Parathyroid adenoma (tissue), 2 donors: ENCODE measurements at regions not wholly inside any gene's neighbourhood (a gene's known extent, or its start where the extent isn't known, plus 50 kb on each side); places are given as distances from the start of the nearest gene placed in this dataset.

Experiments used
- H2AFZ ChIP-seq: fragments of 300-600 bp; sonication (generic); one replicate; pipeline ENCODE4 v1.7.0; 2017; ENCODE audit warnings: antibody characterized with exemption, mild to moderate bottlenecking
- H3K27ac ChIP-seq: fragments of 300-600 bp; sonication (generic); one replicate; pipeline ENCODE4 v1.7.0; 2017
- H3K27me3 ChIP-seq: fragments of 300-600 bp; sonication (generic); one replicate; pipeline ENCODE4 v1.7.0; 2017; ENCODE audit warnings: low read length; ENCODE audit not compliant: control insufficient read depth, insufficient read depth
- H3K36me3 ChIP-seq: fragments of 300-600 bp; sonication (generic); one replicate; pipeline ENCODE4 v1.7.0; 2017; ENCODE audit warnings: low read length; ENCODE audit not compliant: control insufficient read depth, insufficient read depth
- H3K4me1 ChIP-seq: fragments of 300-600 bp; sonication (generic); one replicate; pipeline ENCODE4 v1.7.0; 2017; ENCODE audit warnings: control low read depth
- H3K4me2 ChIP-seq: fragments of 300-600 bp; sonication (generic); one replicate; pipeline ENCODE4 v1.7.0; 2017; ENCODE audit warnings: low read length
- H3K4me3 ChIP-seq: fragments of 300-600 bp; sonication (generic); one replicate; pipeline ENCODE4 v1.7.0; 2017; ENCODE audit warnings: low read depth, low read length
- H3K79me2 ChIP-seq: fragments of 300-600 bp; sonication (generic); one replicate; pipeline ENCODE4 v1.7.0; 2017; ENCODE audit warnings: control low read depth
- H3K9ac ChIP-seq: fragments of 300-600 bp; sonication (generic); one replicate; pipeline ENCODE4 v1.7.0; 2017; ENCODE audit warnings: mild to moderate bottlenecking
- H3K9me3 ChIP-seq: fragments of 300-600 bp; sonication (generic); one replicate; pipeline ENCODE4 v1.7.0; 2017; ENCODE audit warnings: low read length; ENCODE audit not compliant: control insufficient read depth
- CTCF ChIP-seq: fragments of 300-600 bp; sonication (generic); IDR thresholded peaks from one replicate; pipeline ENCODE4 v1.7.0; 2017; ENCODE audit warnings: antibody characterized with exemption, mild to moderate bottlenecking
- donor health status: primary hyperparathyroidism.

- TF ChIP-seq CTCF: no peak
- Histone ChIP-seq H2AFZ (no peak overlapping the region), H3K4me3 (no peak overlapping the region), H3K4me2 (no peak overlapping the region), H3K36me3 (no peaks in the 10 kb centered on the region), H3K9ac (no peak overlapping the region), H3K9me3 (no peaks in the 10 kb centered on the region), H3K4me1 (no peaks in the 10 kb centered on the region), H3K27me3 (no peaks in the 10 kb centered on the region), H3K27ac (no peak overlapping the region), H3K79me2 (no peaks in the 10 kb centered on the region)
Measured at GRCh38 chr10:3986493-3987142, 201.6 kb upstream of the KLF6 start.

- Histone ChIP-seq H3K4me3 (no peak overlapping the region), H3K4me2 (no peak overlapping the region), H3K27me3 (no peaks in the 10 kb centered on the region)
Measured at GRCh38 chr10:3982746-3983442, 197.9 kb upstream of the KLF6 start.

GRCh38 chr10:3981300-3981699 lies 196.3 kb upstream of the KLF6 start:
- Histone ChIP-seq H3K4me1 (no peaks in the 10 kb centered on the region), H2AFZ (no peak overlapping the region), H3K9ac (no peak overlapping the region), H3K9me3 (no peaks in the 10 kb centered on the region), H3K4me3 (no peak overlapping the region), H3K27ac (no peak overlapping the region), H3K36me3 (no peaks in the 10 kb centered on the region), H3K27me3 (no peaks in the 10 kb centered on the region), H3K4me2 (no peak overlapping the region), H3K79me2 (no peaks in the 10 kb centered on the region)
- no peak for TF ChIP-seq CTCF

More at GRCh38 chr10:3982746-3983442, 197.9 kb upstream of the KLF6 start:
- no peaks in the 10 kb centered on the region for H3K79me2 ChIP-seq
- H3K9me3 ChIP-seq: no peaks in the 10 kb centered on the region
- no peak overlapping the region for H3K9ac ChIP-seq
- H3K27ac ChIP-seq: no peak overlapping the region
- no peak for TF ChIP-seq CTCF
- no peaks in the 10 kb centered on the region for H3K4me1 ChIP-seq
- H2AFZ ChIP-seq: no peak overlapping the region
- H3K36me3 ChIP-seq: no peaks in the 10 kb centered on the region

- no peaks in the 10 kb centered on the region for H3K36me3 ChIP-seq
- no peaks in the 10 kb centered on the region for H3K4me1 ChIP-seq
- no peak overlapping the region for H2AFZ ChIP-seq
- no peak overlapping the region for H3K4me2 ChIP-seq
- no peak overlapping the region for H3K27ac ChIP-seq
- no peak for TF ChIP-seq CTCF
- H3K9ac ChIP-seq: no peak overlapping the region
- no peak overlapping the region for H3K4me3 ChIP-seq
- no peaks in the 10 kb centered on the region for H3K9me3 ChIP-seq
- H3K79me2 ChIP-seq: no peaks in the 10 kb centered on the region
- H3K27me3 ChIP-seq: no peaks in the 10 kb centered on the region
Measured at GRCh38 chr10:3980660-3981059, 195.7 kb upstream of the KLF6 start.

GRCh38 chr10:3980144-3980543 lies 195.1 kb upstream of the KLF6 start:
- Histone ChIP-seq H3K79me2 (no peaks in the 10 kb centered on the region), H3K36me3 (no peaks in the 10 kb centered on the region), H3K9ac (no peak overlapping the region), H3K27me3 (no peaks in the 10 kb centered on the region), H3K4me1 (no peaks in the 10 kb centered on the region), H2AFZ (no peak overlapping the region), H3K9me3 (no peaks in the 10 kb centered on the region), H3K27ac (no peak overlapping the region), H3K4me3 (no peak overlapping the region), H3K4me2 (no peak overlapping the region)
- no peak for TF ChIP-seq CTCF
